GM18505 (cell line): ENCODE measurements at regions not wholly inside any gene's neighbourhood (a gene's known extent, or its start where the extent isn't known, plus 50 kb on each side); places are given as distances from the start of the nearest gene placed in this dataset.
"Not testable (repeated sequence)": the region's sequence is repeated elsewhere in the genome, so short reads cannot be mapped to it uniquely, and the experiment has no call there.

ENCODE experiments used
- ATAC-seq: cut with Tn5 transposase; IDR thresholded peaks from one replicate; pipeline ENCODE4 v1.9.1; 2021; ENCODE audit not compliant: unreplicated experiment
- POLR2A ChIP-seq: IDR thresholded peaks from 4 replicates; pipeline ENCODE4 v1.6.1; 2011; ENCODE audit warnings: borderline replicate concordance; ENCODE audit not compliant: insufficient read depth, insufficient read length; ENCODE audit errors: extremely low read depth

- no peak for ATAC-seq
- no peak for TF ChIP-seq POLR2A
Measured at GRCh38 chr4:103902730-103903129, 182.9 kb upstream of the TACR3 start.

- TF ChIP-seq POLR2A = no peak
- no peak for ATAC-seq
Measured at GRCh38 chr4:103895876-103896465, 176.2 kb upstream of the TACR3 start.

DNA sequence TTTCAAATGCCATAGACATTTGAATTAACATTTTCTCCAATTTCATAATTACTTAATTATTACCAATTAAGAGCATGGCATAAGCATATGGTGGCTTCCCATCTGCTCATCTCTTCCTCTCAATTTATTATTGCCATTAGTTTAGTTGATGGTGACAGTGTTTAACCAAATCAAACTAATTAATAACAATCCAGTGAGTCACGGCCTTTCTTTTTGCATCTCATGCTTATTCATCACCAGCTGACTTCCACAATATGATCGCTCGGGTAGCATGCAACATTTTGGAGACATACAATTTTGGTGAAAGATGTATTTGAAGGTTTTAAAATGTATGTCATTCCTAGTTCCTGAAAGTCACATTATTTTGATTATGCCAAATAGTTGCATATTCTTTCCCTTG, 172.8 kb upstream of the TACR3 start:
- no peak for TF ChIP-seq POLR2A
- no peak for ATAC-seq

GRCh38 chr4:103887191-103887590, 167.4 kb upstream of the TACR3 start:
- ATAC-seq = no peak
- TF ChIP-seq POLR2A = no peak

DNA sequence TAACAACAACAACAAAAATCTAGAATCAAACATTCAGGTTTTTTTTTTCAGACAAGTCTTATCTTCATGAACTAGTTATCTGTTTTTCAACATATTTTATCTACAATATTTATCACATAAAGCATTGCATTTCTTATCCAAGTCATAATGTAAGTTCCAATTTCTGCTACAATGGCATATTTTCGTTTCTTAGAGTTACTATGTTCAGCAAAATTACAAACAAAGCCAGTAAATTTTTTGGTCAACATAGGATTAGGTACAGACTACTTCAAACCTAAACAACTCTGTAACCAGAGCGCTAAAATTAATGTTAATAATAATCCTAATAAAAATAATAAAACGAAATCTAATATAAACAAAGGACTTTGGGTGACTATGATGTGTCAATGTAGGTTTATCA, 165.4 kb upstream of the TACR3 start:
- no peak for TF ChIP-seq POLR2A
- no peak for ATAC-seq

DNA sequence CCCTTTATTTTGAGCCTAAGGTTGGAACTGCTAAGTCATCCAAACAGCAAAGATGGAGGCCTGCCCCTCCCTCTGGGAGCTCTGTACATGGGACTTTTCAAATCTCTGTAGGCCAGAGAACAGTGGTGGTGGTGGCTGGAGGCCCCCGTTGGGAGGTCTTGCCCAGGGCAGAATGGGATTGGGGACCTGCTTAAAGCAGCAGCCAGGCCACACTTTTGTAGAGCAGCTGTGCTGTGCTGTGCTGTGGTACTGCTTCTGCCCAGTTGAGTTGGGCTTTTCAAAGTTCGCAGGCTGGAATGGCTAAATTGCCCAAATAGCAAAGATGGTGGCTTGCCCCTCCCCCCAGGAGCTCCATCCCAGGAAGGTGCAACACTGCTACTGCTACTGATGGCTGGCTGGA, 147.5 kb upstream of the TACR3 start:
- no peak for TF ChIP-seq POLR2A
- no peak for ATAC-seq

GRCh38 chr4:103853627-103854026, 133.8 kb upstream of the TACR3 start:
- ATAC-seq = no peak
- no peak for TF ChIP-seq POLR2A

DNA sequence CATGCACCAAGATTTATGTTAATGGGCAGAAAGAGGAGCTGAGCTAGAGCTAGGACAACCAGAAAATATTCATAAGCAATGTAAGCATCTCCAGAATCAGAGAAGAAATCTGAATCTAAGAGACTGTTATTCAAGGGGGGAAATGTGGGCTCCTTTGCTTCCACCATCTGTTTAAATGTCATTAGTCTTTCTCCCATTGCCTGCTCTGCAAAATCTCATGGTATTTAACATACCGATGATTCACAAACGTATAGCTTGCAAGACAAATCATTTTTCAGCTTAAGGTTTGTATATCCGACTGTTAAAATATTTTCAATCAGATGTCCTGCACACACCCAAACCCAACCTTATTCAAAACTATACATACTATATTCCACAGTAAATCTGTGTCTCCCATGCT, 133.4 kb upstream of the TACR3 start:
- ATAC-seq = no peak
- no peak for TF ChIP-seq POLR2A

GRCh38 chr4:103845075-103845474, 125.3 kb upstream of the TACR3 start:
- ATAC-seq = no peak
- TF ChIP-seq POLR2A = no peak

GRCh38 chr4:103842637-103843239, 123.0 kb upstream of the TACR3 start:
- no peak for TF ChIP-seq POLR2A
- ATAC-seq = no peak

- ATAC-seq = no peak
- TF ChIP-seq POLR2A = no peak
Measured at GRCh38 chr4:103842076-103842475, 122.3 kb upstream of the TACR3 start.

- not testable (repeated sequence) for ATAC-seq
Measured at GRCh38 chr4:103810308-103810707, 90.5 kb upstream of the TACR3 start.

GRCh38 chr4:103802766-103803165, 83.0 kb upstream of the TACR3 start:
- ATAC-seq = no peak
- no peak for TF ChIP-seq POLR2A

- no peak for TF ChIP-seq POLR2A
- no peak for ATAC-seq
Measured at GRCh38 chr4:103787057-103787456, 67.3 kb upstream of the TACR3 start.

DNA sequence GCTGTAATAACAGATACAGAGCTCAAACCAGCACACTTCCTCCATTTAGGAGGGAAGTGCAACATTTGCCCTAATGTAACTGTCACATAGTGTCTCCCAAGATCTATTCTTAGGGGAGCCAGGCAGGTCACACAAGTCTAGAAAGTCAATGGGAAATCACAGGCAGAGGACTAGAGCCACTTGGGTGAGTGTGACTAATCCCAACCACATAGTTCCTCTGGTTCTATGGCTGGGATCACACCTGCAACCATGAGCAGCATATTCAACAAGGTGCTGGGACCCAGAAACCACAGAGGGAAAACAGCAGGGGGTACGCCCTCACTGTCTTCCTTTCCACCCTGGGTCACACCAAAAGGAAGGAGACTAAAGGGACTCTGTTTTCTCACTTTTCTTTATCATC, 66.8 kb upstream of the TACR3 start:
- no peak for ATAC-seq
- no peak for TF ChIP-seq POLR2A

GRCh38 chr4:103786014-103786413, 66.2 kb upstream of the TACR3 start:
- no peak for TF ChIP-seq POLR2A
- peak; percentile 74 for ATAC-seq

GRCh38 chr4:103778221-103778620, 58.4 kb upstream of the TACR3 start:
- no peak for TF ChIP-seq POLR2A
- ATAC-seq = no peak
